Fibroblast of pulmonary artery (primary cell): ENCODE measurements at regions not wholly inside any gene's neighbourhood (a gene's known extent, or its start where the extent isn't known, plus 50 kb on each side); places are given as distances from the start of the nearest gene placed in this dataset.

ENCODE experiments used
- DNase-seq: peaks from one replicate; pipeline ENCODE4 v3.0.0-alpha.2; 2010; ENCODE audit warnings: low read depth
- H3K4me3 ChIP-seq: replicated peaks from 2 replicates; pipeline ENCODE4 v1.5.1; 2011; ENCODE audit warnings: low read depth, mild to moderate bottlenecking, control low read depth, low read length, moderate library complexity
- CTCF ChIP-seq: IDR thresholded peaks from 2 replicates; pipeline ENCODE4 v1.5.1; 2011; ENCODE audit warnings: mild to moderate bottlenecking, control low read depth, low read length, inconsistent platforms; ENCODE audit errors: missing control alignments

- no peak for DNase-seq
- TF ChIP-seq CTCF, result no peak
- H3K4me3 ChIP-seq, result no peak overlapping the region
These were observed 296.1 kb upstream of the ANKRD50 start for GRCh38 chr4:125008676-125009075.

- no peak overlapping the region for H3K4me3 ChIP-seq
- no peak for TF ChIP-seq CTCF
- DNase-seq, result no peak
These were observed 292.1 kb upstream of the ANKRD50 start for GRCh38 chr4:125004676-125005075.

- DNase-seq, result no peak
- no peak for TF ChIP-seq CTCF
These were observed 291.3 kb upstream of the ANKRD50 start for GRCh38 chr4:125003840-125004239.

GRCh38 chr4:124997991-124998390, 285.5 kb upstream of the ANKRD50 start:
- DNase-seq, result no peak
- H3K4me3 ChIP-seq, result no peak overlapping the region
- no peak for TF ChIP-seq CTCF

More at GRCh38 chr4:125003840-125004239, 291.3 kb upstream of the ANKRD50 start:
- no peak overlapping the region for H3K4me3 ChIP-seq

- no peak for TF ChIP-seq CTCF
These were observed 284.6 kb upstream of the ANKRD50 start for GRCh38 chr4:124997124-124997523.

GRCh38 chr4:124993838-124994237, 281.3 kb upstream of the ANKRD50 start:
- no peak for TF ChIP-seq CTCF
- no peak for DNase-seq
- no peak overlapping the region for H3K4me3 ChIP-seq

More at GRCh38 chr4:124997124-124997523, 284.6 kb upstream of the ANKRD50 start:
- H3K4me3 ChIP-seq, result no peak overlapping the region
- no peak for DNase-seq

- DNase-seq, result no peak
- no peak for TF ChIP-seq CTCF
- no peak overlapping the region for H3K4me3 ChIP-seq
These were observed 277.9 kb upstream of the ANKRD50 start for GRCh38 chr4:124990398-124990797.
